GM18907 (cell line): ENCODE measurements at regions not wholly inside any gene's neighbourhood (a gene's known extent, or its start where the extent isn't known, plus 50 kb on each side); places are given as distances from the start of the nearest gene placed in this dataset.
"Not testable (repeated sequence)": the region's sequence is repeated elsewhere in the genome, so short reads cannot be mapped to it uniquely, and the experiment has no call there.

ENCODE experiments used
- ATAC-seq: cut with Tn5 transposase; IDR thresholded peaks from one replicate; pipeline ENCODE4 v1.9.1; 2021; ENCODE audit warnings: mild to moderate bottlenecking, moderate library complexity; ENCODE audit not compliant: unreplicated experiment

- ATAC-seq = no peak
These were observed 53.7 kb upstream of the OTOGL start for GRCh38 chr12:80045594-80045993.

- ATAC-seq = no peak
These were observed 54.7 kb upstream of the OTOGL start for GRCh38 chr12:80044694-80045046.

- ATAC-seq = no peak
These were observed 57.6 kb upstream of the OTOGL start for GRCh38 chr12:80041692-80042091.

GRCh38 chr12:80041071-80041470 is 58.3 kb upstream of the OTOGL start:
- no peak for ATAC-seq

- no peak for ATAC-seq
These were observed 59.1 kb upstream of the OTOGL start for GRCh38 chr12:80040075-80040738.

GRCh38 chr12:80038062-80038560 is 61.2 kb upstream of the OTOGL start:
- no peak for ATAC-seq

GRCh38 chr12:80033448-80033847 is 65.9 kb upstream of the OTOGL start:
- no peak for ATAC-seq

- no peak for ATAC-seq
These were observed 66.4 kb upstream of the OTOGL start for GRCh38 chr12:80032946-80033345.

- ATAC-seq = no peak
These were observed 68.1 kb upstream of the OTOGL start for GRCh38 chr12:80031229-80031628.

GRCh38 chr12:80025638-80026037 is 73.7 kb upstream of the OTOGL start:
- ATAC-seq = no peak

- ATAC-seq = no peak
These were observed 79.6 kb upstream of the OTOGL start for GRCh38 chr12:80019691-80020090.

- no peak for ATAC-seq
These were observed 81.2 kb upstream of the OTOGL start for GRCh38 chr12:80018119-80018518.

GRCh38 chr12:80017261-80017870 is 82.0 kb upstream of the OTOGL start:
- ATAC-seq = no peak

GRCh38 chr12:80016684-80017083 is 81.8 kb upstream of the PPP1R12A start:
- ATAC-seq = no peak

GRCh38 chr12:80015660-80016059 is 80.8 kb upstream of the PPP1R12A start:
- ATAC-seq = no peak

GRCh38 chr12:80003744-80004143 is 68.8 kb upstream of the PPP1R12A start:
- ATAC-seq = not testable (repeated sequence)

- no peak for ATAC-seq
These were observed 66.7 kb upstream of the PPP1R12A start for GRCh38 chr12:80001562-80001961.

GRCh38 chr12:80000831-80001230 is 65.9 kb upstream of the PPP1R12A start:
- no peak for ATAC-seq

- ATAC-seq = no peak
These were observed 63.7 kb upstream of the PPP1R12A start for GRCh38 chr12:79998554-79998953.

- ATAC-seq = peak; percentile 100
These were observed 62.3 kb upstream of the PPP1R12A start for GRCh38 chr12:79997096-79997791.

- ATAC-seq = not testable (repeated sequence)
These were observed 60.6 kb upstream of the PPP1R12A start for GRCh38 chr12:79995385-79996084.
